Epithelial cell of esophagus (primary cell): ENCODE measurements at regions not wholly inside any gene's neighbourhood (a gene's known extent, or its start where the extent isn't known, plus 50 kb on each side); places are given as distances from the start of the nearest gene placed in this dataset.

Experiments
- DNase-seq: peaks from one replicate; pipeline ENCODE4 v3.0.0; 2010; ENCODE audit warnings: low read depth
- H3K4me3 ChIP-seq: 2 replicates; pipeline ENCODE4 v1.5.1; 2011; ENCODE audit warnings: mild to moderate bottlenecking, low read length, control low read depth
- CTCF ChIP-seq: IDR thresholded peaks from 2 replicates; pipeline ENCODE4 v1.5.1; 2011; ENCODE audit warnings: low read depth, mild to moderate bottlenecking, low read length, control low read depth, inconsistent platforms; ENCODE audit not compliant: insufficient read depth; ENCODE audit errors: missing control alignments

- no peak for TF ChIP-seq CTCF
- H3K4me3 ChIP-seq, result no peak overlapping the region
- no peak for DNase-seq
These were observed 114.4 kb downstream of the GADD45G start for GRCh38 chr9:89719202-89719601.

GRCh38 chr9:89720696-89721175, 115.9 kb downstream of the GADD45G start:
- DNase-seq, result no peak
- TF ChIP-seq CTCF, result no peak
- no peak overlapping the region for H3K4me3 ChIP-seq

- H3K4me3 ChIP-seq, result no peak overlapping the region
- no peak for DNase-seq
- TF ChIP-seq CTCF, result no peak
These were observed 116.4 kb downstream of the GADD45G start for GRCh38 chr9:89721176-89721700.

GRCh38 chr9:89721971-89722530, 117.2 kb downstream of the GADD45G start:
- no peak for TF ChIP-seq CTCF
- H3K4me3 ChIP-seq, result no peak overlapping the region
- no peak for DNase-seq

- no peak overlapping the region for H3K4me3 ChIP-seq
- TF ChIP-seq CTCF, result no peak
- DNase-seq, result no peak
These were observed 117.9 kb downstream of the GADD45G start for GRCh38 chr9:89722712-89723111.

- no peak for DNase-seq
- TF ChIP-seq CTCF, result no peak
- H3K4me3 ChIP-seq, result no peak overlapping the region
These were observed 118.8 kb downstream of the GADD45G start for GRCh38 chr9:89723469-89724100.

GRCh38 chr9:89724659-89725058, 119.8 kb downstream of the GADD45G start:
- no peak overlapping the region for H3K4me3 ChIP-seq
- DNase-seq, result no peak
- no peak for TF ChIP-seq CTCF
